ENCODE measurements at regions not wholly inside any gene's neighbourhood (a gene's known extent, or its start where the extent isn't known, plus 50 kb on each side); places are given as distances from the start of the nearest gene placed in this dataset. TPM values are rescaled to one million over a fixed set of nuclear protein-coding genes. Genes with fewer than 3 reads are reported as not detected.
A peak's percentile ranks its signal among the peaks of the same experiment; 100 is the strongest.

DNA sequence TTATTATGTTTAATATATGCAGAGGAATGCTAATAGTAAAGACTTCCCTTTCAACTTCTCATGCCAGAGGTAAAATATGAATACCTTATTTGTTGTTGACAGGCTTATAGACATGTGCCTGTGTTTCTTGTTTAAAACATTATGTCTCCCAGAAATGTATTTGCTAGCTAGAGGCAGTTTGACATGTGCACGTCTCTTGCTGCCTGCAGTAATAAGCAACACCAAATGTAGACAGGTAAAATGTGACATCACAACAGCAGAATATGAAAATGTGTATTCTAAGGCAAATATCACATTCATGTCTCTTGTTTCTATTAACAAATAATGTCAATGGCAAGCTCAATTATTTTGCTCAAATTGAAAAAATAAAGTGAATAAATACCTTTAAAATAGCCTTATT lies 80.2 kb upstream of the NEGR1 start:
- no peaks in the 10 kb centered on the region for H3K27me3 ChIP-seq (ENCODE audit: control insufficient read depth, insufficient read depth, low read length)
- TF ChIP-seq, protein P1, sequence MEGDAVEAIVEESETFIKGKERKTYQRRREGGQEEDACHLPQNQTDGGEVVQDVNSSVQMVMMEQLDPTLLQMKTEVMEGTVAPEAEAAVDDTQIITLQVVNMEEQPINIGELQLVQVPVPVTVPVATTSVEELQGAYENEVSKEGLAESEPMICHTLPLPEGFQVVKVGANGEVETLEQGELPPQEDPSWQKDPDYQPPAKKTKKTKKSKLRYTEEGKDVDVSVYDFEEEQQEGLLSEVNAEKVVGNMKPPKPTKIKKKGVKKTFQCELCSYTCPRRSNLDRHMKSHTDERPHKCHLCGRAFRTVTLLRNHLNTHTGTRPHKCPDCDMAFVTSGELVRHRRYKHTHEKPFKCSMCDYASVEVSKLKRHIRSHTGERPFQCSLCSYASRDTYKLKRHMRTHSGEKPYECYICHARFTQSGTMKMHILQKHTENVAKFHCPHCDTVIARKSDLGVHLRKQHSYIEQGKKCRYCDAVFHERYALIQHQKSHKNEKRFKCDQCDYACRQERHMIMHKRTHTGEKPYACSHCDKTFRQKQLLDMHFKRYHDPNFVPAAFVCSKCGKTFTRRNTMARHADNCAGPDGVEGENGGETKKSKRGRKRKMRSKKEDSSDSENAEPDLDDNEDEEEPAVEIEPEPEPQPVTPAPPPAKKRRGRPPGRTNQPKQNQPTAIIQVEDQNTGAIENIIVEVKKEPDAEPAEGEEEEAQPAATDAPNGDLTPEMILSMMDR (IDR thresholded peaks at IDR 0.05; ENCODE audit: low read depth, low read length), result no peak
- H3K27ac ChIP-seq (ENCODE audit: low read depth, low read length), result no peak overlapping the region
- DNase-seq (ENCODE audit: low read depth, low spot score), result no peak
- H3K4me3 ChIP-seq (ENCODE audit: low read depth, low read length), result no peak overlapping the region
- ChIA-PET POLR2A (no interaction called here), CTCF (no interaction called here)
- H3K9me3 ChIP-seq (ENCODE audit: control insufficient read depth, insufficient read depth, low read length), result no peaks in the 10 kb centered on the region

DNA sequence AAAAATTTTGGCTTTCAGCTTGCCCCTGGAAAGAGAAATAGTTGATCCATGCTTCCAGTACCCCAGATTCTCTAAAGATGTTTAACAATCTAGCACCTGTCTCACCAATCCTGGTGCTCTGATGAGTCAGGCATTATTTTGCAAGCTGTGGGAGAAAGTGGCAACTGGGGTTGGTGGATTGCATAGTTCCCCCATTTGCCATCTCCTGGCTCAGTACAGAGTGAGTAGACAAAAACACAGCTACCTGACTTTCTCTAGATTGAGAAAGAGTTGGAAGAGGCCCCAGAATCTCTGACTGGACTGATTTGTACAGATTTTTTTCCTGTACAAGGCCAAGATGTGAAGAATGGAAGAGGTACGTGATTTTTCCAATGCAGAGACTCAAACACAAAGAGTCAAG lies 75.1 kb upstream of the NEGR1 start:
- TF ChIP-seq, protein P1 (IDR thresholded peaks at IDR 0.05; ENCODE audit: low read depth, low read length), result no peak
- DNase-seq (ENCODE audit: low read depth, low spot score), result peak; percentile 2

DNA sequence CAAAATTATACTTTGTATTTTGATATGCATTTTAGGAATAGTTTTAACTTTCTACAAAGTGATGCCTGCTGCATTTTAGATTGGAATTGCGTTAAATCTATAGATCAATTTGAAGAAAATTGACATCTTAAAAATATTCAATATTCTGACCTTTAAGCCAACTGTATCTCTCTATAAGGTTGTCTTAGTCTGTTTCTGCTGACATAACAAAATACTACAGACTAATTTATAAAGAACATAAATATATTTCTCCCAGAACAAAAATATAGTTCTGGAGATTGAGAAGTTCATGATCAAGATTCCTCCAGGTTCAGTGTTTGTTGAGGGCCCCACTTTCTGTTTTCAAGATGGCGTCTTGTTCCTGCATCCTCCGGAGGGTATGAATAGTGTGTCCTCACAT lies 73.6 kb upstream of the NEGR1 start:
- no peaks in the 10 kb centered on the region for H3K27me3 ChIP-seq (ENCODE audit: control insufficient read depth, insufficient read depth, low read length)
- POLR2A ChIA-PET, result no interaction called here
- no peak for DNase-seq (ENCODE audit: low read depth, low spot score)
- H3K27ac ChIP-seq (ENCODE audit: low read depth, low read length), result no peak overlapping the region
- CTCF ChIA-PET, result no interaction called here
- no peaks in the 10 kb centered on the region for H3K9me3 ChIP-seq (ENCODE audit: control insufficient read depth, insufficient read depth, low read length)
- TF ChIP-seq, protein P1 (IDR thresholded peaks at IDR 0.05; ENCODE audit: low read depth, low read length), result no peak
- H3K4me3 ChIP-seq (ENCODE audit: low read depth, low read length), result no peak overlapping the region

More for the DNA sequence above, 75.1 kb upstream of the NEGR1 start:
- ChIA-PET CTCF (interaction anchor here (0.5 kb wide), 1 partner anchor 103 kb away, joined by 9 read pairs; no protein-coding TSS in a partner anchor), POLR2A (no interaction called here)
- no peaks in the 10 kb centered on the region for H3K9me3 ChIP-seq (ENCODE audit: control insufficient read depth, insufficient read depth, low read length)
- H3K27me3 ChIP-seq (ENCODE audit: control insufficient read depth, insufficient read depth, low read length), result no peaks in the 10 kb centered on the region
- no peak overlapping the region for H3K4me3 ChIP-seq (ENCODE audit: low read depth, low read length)
- H3K27ac ChIP-seq (ENCODE audit: low read depth, low read length), result no peak overlapping the region

DNA sequence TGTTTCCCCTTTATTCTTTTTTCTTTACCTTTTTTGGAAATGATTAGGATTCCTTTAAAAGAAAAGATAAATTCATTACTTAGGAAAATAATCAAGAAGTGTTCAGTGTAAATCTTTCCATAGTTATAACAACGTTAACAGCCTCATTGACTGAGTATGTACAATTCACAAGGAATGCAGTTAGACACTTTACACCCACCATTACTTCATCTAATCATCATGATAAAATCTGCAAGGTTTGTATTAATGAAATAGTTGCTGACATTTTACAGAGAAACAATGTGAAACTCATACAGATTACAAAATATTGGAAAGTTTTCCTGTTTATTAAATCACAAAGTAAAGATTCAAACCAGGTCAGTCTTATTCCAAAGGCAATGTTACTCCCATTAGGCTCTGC lies 59.3 kb upstream of the NEGR1 start:
- CTCF ChIA-PET, result no interaction called here
- Histone ChIP-seq H3K4me3 (ENCODE audit: low read depth, low read length) (no peak overlapping the region), H3K27me3 (ENCODE audit: control insufficient read depth, insufficient read depth, low read length) (no peaks in the 10 kb centered on the region), H3K27ac (ENCODE audit: low read depth, low read length) (no peak overlapping the region), H3K9me3 (ENCODE audit: control insufficient read depth, insufficient read depth, low read length) (no peaks in the 10 kb centered on the region)
- no peak for DNase-seq (ENCODE audit: low read depth, low spot score)
- TF ChIP-seq, protein P1 (IDR thresholded peaks at IDR 0.05; ENCODE audit: low read depth, low read length), result no peak
- POLR2A ChIA-PET, result no interaction called here

DNA sequence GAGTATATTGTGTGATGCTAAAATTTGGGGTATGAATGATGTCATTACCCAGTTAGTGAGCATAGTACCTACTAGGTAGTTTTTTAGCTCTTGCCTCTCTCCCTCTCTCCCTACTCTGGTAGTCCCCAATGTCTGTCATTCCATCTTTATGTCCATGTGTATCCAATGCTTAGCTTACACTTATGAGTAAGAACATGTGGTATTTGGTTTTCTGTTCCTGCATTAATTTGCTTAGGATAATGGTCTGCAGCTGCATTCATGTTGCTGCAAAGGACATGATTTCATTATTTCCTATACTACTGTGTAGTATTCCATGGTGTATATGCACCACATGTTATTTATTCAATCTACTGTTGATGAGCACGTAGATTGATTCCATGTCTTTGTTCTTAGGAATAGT lies 54.4 kb upstream of the NEGR1 start:
- TF ChIP-seq, protein P1 (IDR thresholded peaks at IDR 0.05; ENCODE audit: low read depth, low read length), result no peak
- ChIA-PET CTCF (no interaction called here), POLR2A (no interaction called here)
- Histone ChIP-seq H3K27ac (ENCODE audit: low read depth, low read length) (no peak overlapping the region), H3K4me3 (ENCODE audit: low read depth, low read length) (no peak overlapping the region), H3K27me3 (ENCODE audit: control insufficient read depth, insufficient read depth, low read length) (no peaks in the 10 kb centered on the region), H3K9me3 (ENCODE audit: control insufficient read depth, insufficient read depth, low read length) (no peaks in the 10 kb centered on the region)
- DNase-seq (ENCODE audit: low read depth, low spot score), result no peak

Small RNA genes in the stretch of these regions (small RNA-seq; reads per million reads assigned to genes)
- gene RN7SKP19 (ENCODE audit: insufficient read length, low read depth) (not detected), gene RNA5SP50 (ENCODE audit: insufficient read length, low read depth) (not detected), gene RNU4ATAC8P (ENCODE audit: insufficient read length, low read depth) (not detected), gene RNU6-1246P (ENCODE audit: insufficient read length, low read depth) (not detected)
